Astrocyte (in vitro differentiated cells and primary cell): ENCODE measurements at regions not wholly inside any gene's neighbourhood (a gene's known extent, or its start where the extent isn't known, plus 50 kb on each side); places are given as distances from the start of the nearest gene placed in this dataset.
"Not testable (repeated sequence)": the region's sequence is repeated elsewhere in the genome, so short reads cannot be mapped to it uniquely, and the experiment has no call there.

ENCODE experiments used
- DNase-seq: peaks from one replicate; pipeline ENCODE4 v3.0.0-alpha.2; 2010; ENCODE audit warnings: low read depth
- FAIRE-seq: peaks from 2 replicates; lab custom pipeline; 2011; peaks lifted over from hg19 to GRCh38; lab: Jason Lieb, UNC
- H2AFZ ChIP-seq: 2 replicates; pipeline ENCODE4 v1.6.0; 2012; ENCODE audit warnings: low read depth, low read length, inconsistent platforms
- H3K27ac ChIP-seq: 2 replicates; pipeline ENCODE4 v1.5.1; 2011; ENCODE audit warnings: low read depth, low read length, inconsistent platforms
- H3K27me3 ChIP-seq: 2 replicates; pipeline ENCODE4 v1.6.0; 2011; ENCODE audit warnings: low read length, inconsistent platforms; ENCODE audit not compliant: insufficient read depth
- H3K36me3 ChIP-seq: 2 replicates; pipeline ENCODE4 v1.5.1; 2011; ENCODE audit warnings: low read length, inconsistent platforms; ENCODE audit not compliant: insufficient read depth
- H3K4me1 ChIP-seq: 2 replicates; pipeline ENCODE4 v1.5.1; 2011; ENCODE audit warnings: low read length, inconsistent platforms; ENCODE audit not compliant: insufficient read depth
- H3K4me2 ChIP-seq: 2 replicates; pipeline ENCODE4 v1.6.0; 2012; ENCODE audit warnings: low read length, inconsistent platforms
- H3K4me3 ChIP-seq: 2 replicates; pipeline ENCODE4 v1.5.1; 2011; ENCODE audit warnings: low read depth, mild to moderate bottlenecking, low read length, inconsistent platforms; ENCODE audit not compliant: insufficient read depth
- H3K79me2 ChIP-seq: 2 replicates; pipeline ENCODE4 v1.6.0; 2012; ENCODE audit warnings: mild to moderate bottlenecking, low read length, inconsistent platforms; ENCODE audit not compliant: insufficient read depth
- H3K9ac ChIP-seq: 2 replicates; pipeline ENCODE4 v1.6.0; 2012; ENCODE audit warnings: mild to moderate bottlenecking, low read length, inconsistent platforms
- H3K9me3 ChIP-seq: 2 replicates; pipeline ENCODE4 v1.5.1; 2012; ENCODE audit warnings: low read depth, mild to moderate bottlenecking, low read length, inconsistent platforms; ENCODE audit not compliant: insufficient read depth
- H4K20me1 ChIP-seq: 2 replicates; pipeline ENCODE4 v1.6.0; 2012; ENCODE audit warnings: low read length, inconsistent platforms; ENCODE audit not compliant: insufficient read depth
- H3K27ac Mint-ChIP-seq: one replicate; pipeline ENCODE4 v1.8.0; 2021; ENCODE audit warnings: mild to moderate bottlenecking, mixed read lengths; ENCODE audit not compliant: unreplicated experiment
- H3K27me3 Mint-ChIP-seq: one replicate; pipeline ENCODE4 v1.8.0; 2021; ENCODE audit warnings: low read depth, mixed read lengths; ENCODE audit not compliant: unreplicated experiment
- H3K36me3 Mint-ChIP-seq: one replicate; pipeline ENCODE4 v1.8.0; 2021; ENCODE audit warnings: low read depth, mixed read lengths; ENCODE audit not compliant: unreplicated experiment
- H3K4me1 Mint-ChIP-seq: one replicate; pipeline ENCODE4 v1.8.0; 2021; ENCODE audit warnings: low read depth, mixed read lengths; ENCODE audit not compliant: unreplicated experiment
- H3K4me3 Mint-ChIP-seq: one replicate; pipeline ENCODE4 v1.8.0; 2021; ENCODE audit warnings: mild to moderate bottlenecking, moderate library complexity, mixed read lengths; ENCODE audit not compliant: unreplicated experiment
- H3K9me3 Mint-ChIP-seq: one replicate; pipeline ENCODE4 v1.8.0; 2021; ENCODE audit warnings: mild to moderate bottlenecking, mixed read lengths; ENCODE audit not compliant: unreplicated experiment
- EZH2 ChIP-seq: IDR thresholded peaks from 2 replicates; pipeline ENCODE4 v1.6.1; 2012; ENCODE audit warnings: mild to moderate bottlenecking, low read length, inconsistent platforms; ENCODE audit not compliant: insufficient read depth
- TF ChIP-seq, protein P1 (sequence below): IDR thresholded peaks from 2 replicates; pipeline ENCODE4 v1.5.1; 2011; ENCODE audit warnings: low read depth, mild to moderate bottlenecking, inconsistent platforms, low read length, moderate library complexity; ENCODE audit not compliant: insufficient read depth

DNA sequence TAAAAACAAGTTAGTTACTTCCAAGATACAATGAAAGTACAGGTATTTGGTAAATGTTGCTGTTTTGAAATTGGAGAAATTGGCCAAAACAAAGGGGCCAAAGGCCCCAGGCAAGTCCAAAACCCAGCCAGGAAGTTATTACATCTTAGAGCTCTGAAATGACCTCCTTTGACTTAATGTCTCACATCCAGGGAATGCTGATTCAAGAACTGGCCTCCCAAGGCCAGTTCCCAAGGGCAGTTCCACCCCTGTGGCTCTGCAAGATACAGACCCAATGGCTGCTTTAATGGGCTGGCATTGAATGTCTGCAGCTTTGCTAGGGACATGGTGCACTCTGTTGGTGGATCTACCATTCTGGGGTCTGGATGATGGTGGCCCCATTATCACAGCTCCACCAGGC, 217.3 kb upstream of the FKBP1C start:
- Histone ChIP-seq H3K36me3 (no peaks in the 10 kb centered on the region), H2AFZ (no peak overlapping the region), H3K9ac (no peak overlapping the region), H3K79me2 (no peaks in the 10 kb centered on the region), H3K27ac (no peak overlapping the region), H3K27me3 (no peaks in the 10 kb centered on the region), H3K4me1 (no peaks in the 10 kb centered on the region), H4K20me1 (no peaks in the 10 kb centered on the region), H3K9me3 (no peaks in the 10 kb centered on the region), H3K4me2 (no peak overlapping the region), H3K4me3 (no peak overlapping the region)
- peaks cover 2% of the 10 kb centered on the region for H3K9me3 Mint-ChIP-seq
- no peaks in the 10 kb centered on the region for H3K36me3 Mint-ChIP-seq
- TF ChIP-seq, protein P1, sequence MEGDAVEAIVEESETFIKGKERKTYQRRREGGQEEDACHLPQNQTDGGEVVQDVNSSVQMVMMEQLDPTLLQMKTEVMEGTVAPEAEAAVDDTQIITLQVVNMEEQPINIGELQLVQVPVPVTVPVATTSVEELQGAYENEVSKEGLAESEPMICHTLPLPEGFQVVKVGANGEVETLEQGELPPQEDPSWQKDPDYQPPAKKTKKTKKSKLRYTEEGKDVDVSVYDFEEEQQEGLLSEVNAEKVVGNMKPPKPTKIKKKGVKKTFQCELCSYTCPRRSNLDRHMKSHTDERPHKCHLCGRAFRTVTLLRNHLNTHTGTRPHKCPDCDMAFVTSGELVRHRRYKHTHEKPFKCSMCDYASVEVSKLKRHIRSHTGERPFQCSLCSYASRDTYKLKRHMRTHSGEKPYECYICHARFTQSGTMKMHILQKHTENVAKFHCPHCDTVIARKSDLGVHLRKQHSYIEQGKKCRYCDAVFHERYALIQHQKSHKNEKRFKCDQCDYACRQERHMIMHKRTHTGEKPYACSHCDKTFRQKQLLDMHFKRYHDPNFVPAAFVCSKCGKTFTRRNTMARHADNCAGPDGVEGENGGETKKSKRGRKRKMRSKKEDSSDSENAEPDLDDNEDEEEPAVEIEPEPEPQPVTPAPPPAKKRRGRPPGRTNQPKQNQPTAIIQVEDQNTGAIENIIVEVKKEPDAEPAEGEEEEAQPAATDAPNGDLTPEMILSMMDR, result no peak
- no peak for TF ChIP-seq EZH2
- no peak for FAIRE-seq
- no peaks in the 10 kb centered on the region for H3K27me3 Mint-ChIP-seq
- no peak for DNase-seq
- H3K4me3 Mint-ChIP-seq, result no peak overlapping the region
- peaks cover 3% of the 10 kb centered on the region for H3K4me1 Mint-ChIP-seq
- no peak overlapping the region for H3K27ac Mint-ChIP-seq

DNA sequence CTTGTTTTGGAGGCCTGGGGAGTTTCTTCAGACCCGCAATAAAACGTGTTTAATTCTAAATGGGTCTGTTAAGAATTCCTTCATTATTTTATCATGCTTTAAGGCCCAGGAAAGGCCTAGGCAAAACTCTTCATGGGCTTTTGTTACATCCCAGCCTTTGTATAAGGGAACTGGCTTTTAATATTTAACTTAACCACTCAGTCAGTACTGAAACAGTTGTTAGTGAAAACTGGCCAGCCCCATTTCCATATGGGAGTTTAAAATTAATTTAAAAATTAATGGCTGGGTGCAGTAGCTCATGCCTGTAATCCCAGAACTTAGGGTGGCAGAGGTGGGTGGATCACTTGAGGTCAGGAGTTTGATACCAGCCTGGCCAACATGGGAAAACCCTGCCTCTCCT, 213.2 kb upstream of the FKBP1C start:
- Histone ChIP-seq H3K9ac (no peak overlapping the region), H3K36me3 (no peaks in the 10 kb centered on the region), H4K20me1 (no peaks in the 10 kb centered on the region), H3K27me3 (no peaks in the 10 kb centered on the region), H3K9me3 (no peaks in the 10 kb centered on the region), H3K79me2 (no peaks in the 10 kb centered on the region), H3K27ac (no peak overlapping the region), H3K4me3 (no peak overlapping the region), H2AFZ (no peak overlapping the region), H3K4me1 (no peaks in the 10 kb centered on the region), H3K4me2 (no peak overlapping the region)
- H3K4me1 Mint-ChIP-seq, result peaks cover 15% of the 10 kb centered on the region
- FAIRE-seq (no peak), DNase-seq (no peak)
- H3K4me3 Mint-ChIP-seq, result no peak overlapping the region
- no peaks in the 10 kb centered on the region for H3K36me3 Mint-ChIP-seq
- H3K27ac Mint-ChIP-seq, result peak overlapping the region; percentile 7
- H3K9me3 Mint-ChIP-seq, result peaks cover 5% of the 10 kb centered on the region
- TF ChIP-seq, protein P1, result no peak
- no peak for TF ChIP-seq EZH2
- no peaks in the 10 kb centered on the region for H3K27me3 Mint-ChIP-seq

DNA sequence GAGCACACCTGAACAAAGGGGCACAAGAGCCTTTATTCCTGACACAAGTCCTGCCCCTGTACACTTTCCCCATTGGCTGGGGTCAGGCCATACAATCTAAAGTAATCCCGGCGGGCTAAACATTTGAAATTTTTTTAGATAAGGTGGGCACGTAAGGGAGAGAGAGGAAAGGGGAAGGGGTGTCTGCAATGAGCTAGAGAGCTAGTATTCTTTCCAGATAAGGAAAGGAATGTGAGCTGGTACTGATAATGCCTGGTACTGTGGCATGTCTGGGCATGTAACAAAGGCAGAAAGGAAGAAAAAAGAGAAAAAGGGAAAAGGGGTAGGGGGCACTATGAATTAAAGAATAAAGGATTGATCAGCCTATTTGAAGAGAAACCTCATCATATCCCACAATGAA, 212.0 kb upstream of the FKBP1C start:
- peak overlapping the region; percentile 100 for H3K27ac Mint-ChIP-seq
- not testable (repeated sequence) for H3K4me2 ChIP-seq, FAIRE-seq

More for the DNA sequence above, 212.0 kb upstream of the FKBP1C start:
- Histone ChIP-seq H3K9ac (peak overlapping the region; percentile 41), H3K27ac (peak overlapping the region; percentile 71)
- H3K4me1 ChIP-seq, H3K27me3 Mint-ChIP-seq, H3K36me3 Mint-ChIP-seq, H3K4me3 ChIP-seq, H3K36me3 ChIP-seq, H3K9me3 Mint-ChIP-seq, H3K27me3 ChIP-seq, H3K79me2 ChIP-seq, H3K9me3 ChIP-seq, H4K20me1 ChIP-seq, H3K4me3 Mint-ChIP-seq, DNase-seq, H2AFZ ChIP-seq: not testable (repeated sequence)
- H3K4me1 Mint-ChIP-seq, result peaks cover 15% of the 10 kb centered on the region
